ENCODE measurements at regions not wholly inside any gene's neighbourhood (a gene's known extent, or its start where the extent isn't known, plus 50 kb on each side); places are given as distances from the start of the nearest gene placed in this dataset.

DNA sequence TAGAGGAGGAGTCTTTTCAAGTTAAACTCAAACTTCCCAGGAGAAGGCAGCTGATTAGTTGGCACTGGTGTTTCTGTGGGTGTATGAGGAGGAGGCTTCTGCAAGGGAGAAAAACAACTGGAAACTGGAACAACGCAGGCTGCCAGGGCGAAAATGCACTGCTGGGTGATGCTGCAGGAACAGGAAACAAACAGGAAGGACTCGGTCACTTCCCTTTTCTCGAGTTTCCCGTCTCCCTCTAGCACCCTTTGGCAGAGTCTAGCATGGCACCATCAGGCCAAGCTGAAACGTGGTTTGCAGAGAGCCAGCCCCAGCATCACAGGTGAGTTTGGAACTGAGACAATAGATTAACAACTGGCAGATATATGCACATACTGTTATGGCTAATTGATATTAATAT lies 77.5 kb upstream of the CAST start:
- TF ChIP-seq POLR2AphosphoS5 (IDR thresholded peaks at IDR 0.05), result no peak
- TF ChIP-seq, protein P1, sequence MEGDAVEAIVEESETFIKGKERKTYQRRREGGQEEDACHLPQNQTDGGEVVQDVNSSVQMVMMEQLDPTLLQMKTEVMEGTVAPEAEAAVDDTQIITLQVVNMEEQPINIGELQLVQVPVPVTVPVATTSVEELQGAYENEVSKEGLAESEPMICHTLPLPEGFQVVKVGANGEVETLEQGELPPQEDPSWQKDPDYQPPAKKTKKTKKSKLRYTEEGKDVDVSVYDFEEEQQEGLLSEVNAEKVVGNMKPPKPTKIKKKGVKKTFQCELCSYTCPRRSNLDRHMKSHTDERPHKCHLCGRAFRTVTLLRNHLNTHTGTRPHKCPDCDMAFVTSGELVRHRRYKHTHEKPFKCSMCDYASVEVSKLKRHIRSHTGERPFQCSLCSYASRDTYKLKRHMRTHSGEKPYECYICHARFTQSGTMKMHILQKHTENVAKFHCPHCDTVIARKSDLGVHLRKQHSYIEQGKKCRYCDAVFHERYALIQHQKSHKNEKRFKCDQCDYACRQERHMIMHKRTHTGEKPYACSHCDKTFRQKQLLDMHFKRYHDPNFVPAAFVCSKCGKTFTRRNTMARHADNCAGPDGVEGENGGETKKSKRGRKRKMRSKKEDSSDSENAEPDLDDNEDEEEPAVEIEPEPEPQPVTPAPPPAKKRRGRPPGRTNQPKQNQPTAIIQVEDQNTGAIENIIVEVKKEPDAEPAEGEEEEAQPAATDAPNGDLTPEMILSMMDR (IDR thresholded peaks at IDR 0.05), result no peak

Measured in suprapubic skin (tissue), 3 donors.